K562 (cell line): ENCODE measurements at regions not wholly inside any gene's neighbourhood (a gene's known extent, or its start where the extent isn't known, plus 50 kb on each side); places are given as distances from the start of the nearest gene placed in this dataset.

Source experiments
- BDP1 ChIP-seq: IDR thresholded peaks from 3 replicates; pipeline ENCODE4 v1.6.1; 2011; ENCODE audit not compliant: insufficient read length, insufficient read depth
- CTCF ChIP-seq, 3 experiments: IDR thresholded peaks in 2 of 3; conservative IDR thresholded peaks in 1 of 3; 2 replicates each; pipeline ENCODE4 v1.5.1; 2011 to 2012; ENCODE audit warnings: low read length in 3 of 3, mild to moderate bottlenecking in 3 of 3, control low read depth in 2 of 3, improper control_type of control experiment in 1 of 3, inconsistent platforms in 1 of 3, low read depth in 1 of 3, mixed read lengths in 1 of 3, moderate library complexity in 1 of 3; ENCODE audit not compliant: insufficient read depth in 2 of 3
- FOXP1 ChIP-seq: sonication (generic); formaldehyde crosslinking; IDR thresholded peaks from 2 replicates; pipeline ENCODE4 v1.8.0; 2022; ENCODE audit warnings: mild to moderate bottlenecking, missing genetic modification reagents
- HDAC2 ChIP-seq: fragments of 450-650 bp; IDR thresholded peaks from 2 replicates; pipeline ENCODE4 v1.6.1; 2016; ENCODE audit warnings: mild to moderate bottlenecking
- NFE2 ChIP-seq: IDR thresholded peaks from 2 replicates; pipeline ENCODE4 v1.6.1; 2014; ENCODE audit warnings: antibody characterized with exemption, low read depth
- POLR2A ChIP-seq: fragments of 450-650 bp; conservative IDR thresholded peaks from 2 replicates; pipeline ENCODE4 v1.6.1; 2016
- SRF ChIP-seq, 2 experiments: fragments of 250-450, 450-650 bp in 1 of 2; sonication (Bioruptor Pico) in 1 of 2; sonication (generic) in 1 of 2; formaldehyde crosslinking; IDR thresholded peaks; 2 replicates each; pipeline versions ENCODE4 v1.5.0 to v1.5.1; 2020 to 2022; ENCODE audit warnings: mild to moderate bottlenecking in 1 of 2, missing genetic modification reagents in 1 of 2
- SRSF3 ChIP-seq: fragments of 200-400 bp; formaldehyde crosslinking; IDR thresholded peaks from 2 replicates; pipeline ENCODE4 v1.6.1; 2016; ENCODE audit warnings: mild to moderate bottlenecking, low read length, moderate library complexity; ENCODE audit not compliant: insufficient read depth
- YY1 ChIP-seq, 3 experiments: IDR thresholded peaks; 2 replicates each; pipeline ENCODE4 v1.6.1; 2011; ENCODE audit warnings: low read length in 2 of 3, mild to moderate bottlenecking in 2 of 3, moderate library complexity in 2 of 3, borderline replicate concordance in 1 of 3, control low read depth in 1 of 3, low read depth in 1 of 3; ENCODE audit not compliant: insufficient read depth in 3 of 3, insufficient replicate concordance in 2 of 3, control insufficient read depth in 1 of 3, insufficient read length in 1 of 3; ENCODE audit errors: extremely low read depth in 1 of 3
- ZBTB17 ChIP-seq: fragments of 450-650 bp; formaldehyde crosslinking; IDR thresholded peaks from 2 replicates; pipeline ENCODE4 v1.4.0; 2020; ENCODE audit warnings: mild to moderate bottlenecking
- ZNF431 ChIP-seq: sonication (generic); formaldehyde crosslinking; IDR thresholded peaks from 2 replicates; pipeline ENCODE4 v1.8.0; 2022; ENCODE audit warnings: mild to moderate bottlenecking, missing genetic modification reagents
- ZNF785 ChIP-seq: fragments of 250-450 bp; sonication (Bioruptor Pico); IDR thresholded peaks from 2 replicates; pipeline ENCODE4 v1.4.0; 2020; ENCODE audit warnings: mild to moderate bottlenecking

GRCh38 chr10:117669122-117669521 lies 126.6 kb downstream of the EMX2 start:
- TF ChIP-seq BDP1 (no peak), HDAC2 (no peak), SRSF3 (no peak), CTCF (IDR thresholded peaks at IDR 0.05 in 2 of 3, conservative IDR thresholded peaks at IDR 0.05 in 1 of 3; ENCODE audit: insufficient read depth in 2 of 3, low read depth in 1 of 3, low read length in 3 of 3) (no peak), NFE2 (no peak), FOXP1 (no peak), ZBTB17 (no peak), YY1 (IDR thresholded peaks at IDR 0.05; ENCODE audit: borderline replicate concordance in 1 of 3, control insufficient read depth in 1 of 3, extremely low read depth in 1 of 3, insufficient read depth in 3 of 3, insufficient read length in 1 of 3, insufficient replicate concordance in 2 of 3, low read depth in 1 of 3, low read length in 2 of 3) (no peak), POLR2A (no peak), SRF (CRISPR knock-in tag; IDR thresholded peaks at IDR 0.05) (no peak), ZNF785 (CRISPR knock-in tag) (no peak), ZNF431 (CRISPR knock-in tag) (no peak)
